Islet precursor cell (in vitro differentiated cells): ENCODE measurements at regions not wholly inside any gene's neighbourhood (a gene's known extent, or its start where the extent isn't known, plus 50 kb on each side); places are given as distances from the start of the nearest gene placed in this dataset.
"Not testable (repeated sequence)": the region's sequence is repeated elsewhere in the genome, so short reads cannot be mapped to it uniquely, and the experiment has no call there.

Experiments used
- DNase-seq: peaks from one replicate; pipeline ENCODE4 v3.0.0-alpha.2; 2018

DNA sequence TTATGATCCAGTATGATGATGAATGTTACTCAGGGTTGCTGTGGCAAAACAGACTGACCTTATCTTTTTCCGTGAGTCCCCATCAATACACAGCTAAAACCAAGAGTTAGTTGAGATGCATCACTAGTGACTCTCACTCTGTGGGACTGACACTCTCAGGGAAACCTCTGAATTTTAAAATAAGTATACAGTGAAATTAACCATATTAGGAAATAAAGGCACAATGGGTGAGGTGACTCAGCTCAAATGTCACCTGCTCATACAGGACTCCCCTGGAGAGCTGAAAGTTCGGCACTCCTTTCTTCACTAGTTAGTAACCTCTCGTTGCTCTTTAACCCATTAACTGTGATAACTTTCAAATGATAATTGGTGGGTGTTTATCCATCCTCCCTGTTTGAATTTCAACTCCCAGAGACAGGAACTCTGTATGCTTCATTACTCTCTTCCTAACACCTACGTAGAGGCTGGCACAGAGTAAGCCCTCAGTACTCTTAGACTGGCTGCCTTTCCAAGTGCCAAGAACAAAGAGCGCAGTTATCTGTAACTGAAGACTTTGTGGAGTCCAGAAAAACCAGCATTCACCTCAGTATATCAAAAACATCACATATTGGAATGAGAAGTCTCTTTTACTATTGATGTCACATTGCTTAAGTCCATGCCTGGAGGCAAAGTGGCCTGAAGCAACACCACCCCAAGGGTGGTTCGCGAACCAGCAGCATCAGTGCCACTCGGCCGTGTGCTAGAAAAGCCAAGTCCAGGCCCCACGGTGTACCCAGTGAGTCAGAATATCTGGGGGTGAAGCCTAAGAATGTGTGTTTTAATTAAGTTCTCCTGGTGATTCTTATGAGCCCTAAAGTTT lies 91.1 kb downstream of the NIBAN1 start:
- DNase-seq: no peak

DNA sequence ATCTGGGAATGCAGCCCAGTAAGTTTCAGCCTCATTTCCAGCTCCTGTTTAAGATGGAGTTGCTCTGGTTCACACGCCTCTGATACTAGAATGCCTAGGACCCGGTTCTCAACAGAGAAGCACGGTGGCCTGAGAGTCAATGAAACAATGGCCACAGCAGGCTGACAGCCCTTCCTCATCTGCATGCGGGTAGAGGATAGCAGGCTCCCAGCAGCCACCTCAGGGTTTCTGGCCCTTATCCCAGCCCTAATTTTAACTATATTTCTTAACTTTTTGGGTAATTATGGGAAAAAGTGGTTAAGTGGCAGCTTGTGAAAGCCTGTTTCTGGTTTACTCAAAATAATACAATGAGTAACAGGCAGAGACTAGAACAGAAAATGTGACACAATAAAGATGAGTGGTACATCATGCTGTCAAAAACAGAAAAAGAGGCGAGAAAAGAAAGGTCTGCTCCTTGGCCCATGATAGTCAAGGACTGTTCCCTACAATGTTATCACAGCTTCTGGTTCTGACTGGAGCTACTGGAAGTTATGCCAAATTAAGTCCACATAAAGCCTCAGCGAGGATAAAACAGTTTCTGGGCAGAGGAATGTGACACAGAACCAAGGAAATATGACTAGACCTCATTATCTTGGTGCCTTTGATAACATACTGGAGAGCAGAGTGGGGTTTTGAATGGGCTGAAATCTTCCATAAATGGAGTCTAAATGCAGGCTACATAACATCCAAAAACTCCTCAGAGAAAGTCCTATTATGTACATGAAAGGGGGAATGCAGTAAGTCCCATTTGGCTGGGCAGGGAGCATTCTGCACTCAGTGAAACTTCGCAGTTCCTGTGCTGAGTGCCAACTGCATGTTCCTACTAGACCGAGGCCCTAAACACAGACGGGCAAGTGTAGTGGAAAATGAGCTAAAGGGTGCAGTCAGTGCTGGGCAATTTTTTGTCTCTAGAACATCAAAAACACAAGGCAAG lies 92.1 kb downstream of the NIBAN1 start:
- DNase-seq: no peak

DNA sequence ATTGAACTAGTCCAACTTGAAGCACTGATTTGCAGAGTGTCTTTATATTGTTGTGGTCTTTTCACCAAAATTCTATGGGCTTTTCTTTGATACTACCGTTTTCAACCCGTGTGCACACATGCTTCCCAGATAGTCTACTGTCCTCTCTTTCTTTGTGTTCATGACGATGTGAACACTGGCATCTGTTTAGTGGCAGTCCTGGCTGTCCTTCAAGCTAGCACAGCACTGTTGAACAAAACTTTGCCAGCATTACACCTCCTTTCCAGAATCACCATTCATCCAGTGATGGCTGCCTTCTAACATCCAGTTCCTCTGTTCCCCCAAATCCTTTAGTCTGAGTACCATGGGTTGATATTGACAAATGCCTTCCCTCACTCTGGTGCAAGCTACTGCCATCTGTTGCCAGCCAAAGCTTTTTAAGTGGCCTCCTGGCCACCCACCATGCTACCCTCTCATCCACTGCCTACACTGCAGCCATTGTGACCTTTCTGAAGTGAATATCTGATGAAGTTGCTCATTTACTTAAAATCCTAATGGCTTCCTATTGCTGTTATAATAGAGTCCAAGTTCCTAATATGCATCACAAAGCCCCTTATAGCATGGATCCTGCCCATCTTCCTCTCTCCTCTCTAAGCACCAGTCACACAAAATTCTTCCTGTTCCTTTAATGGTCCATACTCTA lies 94.3 kb downstream of the NIBAN1 start:
- no peak for DNase-seq

DNA sequence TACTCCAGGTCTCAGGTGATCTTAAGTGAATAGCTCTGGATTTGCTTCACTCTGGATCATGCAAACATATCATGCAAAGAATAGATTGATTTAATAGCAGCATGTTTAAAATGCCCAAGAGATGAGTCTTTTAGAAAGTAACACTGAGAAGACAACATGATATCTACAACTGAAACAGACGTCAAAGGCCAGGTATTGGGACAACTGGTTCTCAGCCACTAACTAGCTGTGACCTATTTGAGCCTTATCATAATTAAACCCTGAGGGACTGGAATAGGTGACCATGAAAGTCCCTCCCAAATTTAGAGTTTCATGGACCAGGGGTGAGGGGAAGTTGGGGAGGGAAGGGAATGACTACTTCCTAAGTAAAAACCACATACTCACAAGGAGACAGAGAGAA lies 95.7 kb downstream of the NIBAN1 start:
- no peak for DNase-seq

DNA sequence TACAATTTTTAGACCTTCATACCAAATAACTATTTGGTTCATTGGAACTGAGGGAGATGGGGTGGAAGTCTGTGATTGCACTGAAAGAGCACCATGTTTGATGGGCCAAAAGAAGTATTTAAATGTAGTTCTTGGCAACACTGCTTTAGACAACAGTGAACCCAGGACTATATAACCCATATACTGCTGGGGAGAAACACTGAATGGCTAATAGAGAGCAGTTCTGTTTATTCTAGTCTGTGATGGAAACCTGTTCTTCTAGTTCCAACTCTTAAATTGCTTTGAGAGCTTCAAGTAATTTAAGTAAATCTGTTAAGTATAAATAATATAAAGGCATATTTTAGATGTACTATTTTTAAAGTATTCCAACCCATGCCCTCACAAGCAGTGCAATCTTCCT lies 96.3 kb downstream of the NIBAN1 start:
- DNase-seq: no peak

DNA sequence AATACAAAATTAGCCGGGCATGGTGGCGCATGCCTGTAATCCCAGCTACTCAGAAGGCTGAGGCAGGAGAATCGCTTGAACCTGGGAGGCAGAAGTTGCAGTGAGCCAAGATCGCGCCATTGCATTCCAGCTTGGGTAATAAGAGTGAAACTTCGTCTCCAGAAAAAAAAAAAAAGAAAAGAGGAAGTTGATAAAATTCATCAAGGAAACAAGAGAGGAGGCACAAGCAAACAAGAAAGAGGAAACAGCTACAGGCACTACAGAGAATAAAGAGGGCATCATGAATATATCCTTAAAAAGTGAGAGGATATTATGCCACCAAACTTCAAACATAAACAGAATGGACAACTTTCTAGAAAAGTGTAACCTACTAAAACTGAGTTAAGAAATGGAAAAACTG lies 98.3 kb downstream of the NIBAN1 start:
- not testable (repeated sequence) for DNase-seq

DNA sequence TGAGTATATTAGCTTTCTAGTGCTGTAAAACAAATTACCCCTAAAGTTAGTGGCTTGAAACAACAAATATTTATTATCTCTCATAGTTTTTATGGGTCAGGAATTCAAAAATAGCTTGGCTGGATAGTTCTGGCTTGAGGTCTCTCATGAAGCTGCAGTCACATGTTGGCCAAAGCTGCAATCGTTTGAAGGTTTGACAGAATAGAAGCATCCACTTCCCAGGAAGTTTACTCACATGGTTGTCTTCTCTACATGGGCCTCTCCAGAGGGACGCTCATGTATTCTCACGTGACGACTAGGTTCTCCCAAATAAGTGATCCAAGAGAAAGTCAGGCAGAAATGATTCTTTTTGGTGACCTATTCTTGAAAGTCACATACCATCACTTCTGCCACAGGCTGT lies 99.1 kb downstream of the NIBAN1 start:
- DNase-seq: no peak

DNA sequence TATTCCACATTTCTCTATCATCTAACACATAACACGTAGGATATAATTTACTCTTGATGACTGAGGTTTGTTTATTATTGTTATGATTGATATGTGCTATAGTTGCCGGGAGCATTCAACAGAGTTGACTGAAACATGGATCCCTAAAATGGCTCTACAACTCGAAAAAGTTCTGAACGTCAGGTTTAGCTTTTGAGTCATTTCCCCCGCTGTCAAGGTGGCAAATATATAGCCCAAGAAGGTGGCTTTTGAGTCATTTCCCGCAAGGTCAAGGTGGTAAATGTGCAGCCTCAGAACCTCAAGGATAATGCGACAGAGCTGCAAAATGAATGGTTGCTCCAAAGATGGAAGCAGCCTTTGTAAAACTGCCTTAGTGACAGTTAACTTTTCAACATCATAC lies 104.0 kb downstream of the NIBAN1 start:
- no peak for DNase-seq

DNA sequence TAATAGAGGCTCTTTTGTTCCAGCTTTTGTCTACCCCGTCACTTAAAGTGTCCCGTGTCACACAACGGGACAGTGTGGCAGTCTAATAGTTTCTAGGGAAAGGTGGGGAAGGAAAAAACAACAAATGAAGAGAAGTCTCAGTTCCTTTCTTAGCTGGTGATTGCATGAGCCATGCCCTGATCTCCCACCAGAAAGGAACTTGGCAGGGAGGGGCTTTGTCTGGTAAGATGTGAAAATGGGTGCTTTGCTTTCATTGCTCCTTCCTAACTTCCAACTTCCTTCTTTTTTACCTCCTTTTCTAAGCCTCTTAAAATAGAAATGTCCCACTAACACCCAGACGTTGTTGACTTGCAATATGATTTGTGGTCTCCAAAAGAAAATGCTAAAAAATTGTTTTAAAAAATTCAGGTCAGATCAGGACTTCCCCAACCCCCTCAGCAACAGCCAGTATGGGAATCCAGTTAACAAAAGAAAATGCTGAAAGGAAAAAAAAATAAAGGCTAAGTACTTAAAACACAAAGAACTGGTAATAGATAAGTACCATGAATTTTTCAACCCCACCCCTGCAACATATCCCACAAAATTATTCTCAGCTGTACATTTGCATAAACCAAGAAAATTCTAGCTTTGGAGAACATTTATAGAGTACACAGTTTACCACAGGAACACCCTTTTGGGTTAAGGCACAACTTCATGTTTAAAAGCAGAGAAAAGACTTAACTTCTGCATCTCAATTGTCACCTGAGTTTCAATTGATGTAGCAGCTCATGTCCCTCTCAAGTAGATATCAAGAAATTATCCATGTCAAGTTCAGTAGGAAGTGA lies 106.2 kb downstream of the NIBAN1 start:
- DNase-seq: no peak

DNA sequence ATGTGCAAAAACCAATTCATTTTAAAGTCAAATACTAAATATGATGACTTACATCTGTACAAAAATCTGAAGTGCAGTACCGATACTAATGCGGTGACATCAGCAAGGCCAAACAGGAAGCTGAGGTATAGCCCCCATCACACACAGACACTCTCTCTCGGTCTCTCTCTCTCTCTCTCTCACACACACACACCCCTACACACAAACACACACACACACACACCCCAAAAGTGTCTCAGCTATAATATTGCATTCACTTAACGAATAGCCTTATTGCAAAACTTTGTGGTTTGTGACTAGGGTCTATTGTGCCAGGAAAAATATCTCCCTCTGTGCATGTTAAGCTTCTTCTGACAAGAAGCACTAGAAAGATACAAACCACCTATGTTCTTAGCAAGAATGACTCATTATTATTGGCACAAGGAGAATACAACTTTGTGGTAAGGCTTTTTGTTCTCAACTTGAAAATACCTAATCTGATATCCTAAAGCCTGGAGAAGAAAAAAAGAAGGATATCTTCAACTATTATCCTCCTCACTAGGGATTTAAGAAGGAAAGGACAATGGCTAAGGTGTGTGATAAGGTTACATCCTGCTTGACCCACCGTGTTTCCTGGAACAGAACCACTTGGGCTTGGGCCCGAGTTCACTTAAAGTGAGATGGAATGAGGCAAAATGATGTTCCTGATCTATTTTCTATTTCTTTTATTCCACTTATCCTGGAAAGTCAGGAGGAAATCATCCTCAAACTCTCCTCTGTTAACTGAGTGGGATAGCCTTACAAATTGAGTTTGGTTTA lies 107.1 kb downstream of the NIBAN1 start:
- DNase-seq: no peak

DNA sequence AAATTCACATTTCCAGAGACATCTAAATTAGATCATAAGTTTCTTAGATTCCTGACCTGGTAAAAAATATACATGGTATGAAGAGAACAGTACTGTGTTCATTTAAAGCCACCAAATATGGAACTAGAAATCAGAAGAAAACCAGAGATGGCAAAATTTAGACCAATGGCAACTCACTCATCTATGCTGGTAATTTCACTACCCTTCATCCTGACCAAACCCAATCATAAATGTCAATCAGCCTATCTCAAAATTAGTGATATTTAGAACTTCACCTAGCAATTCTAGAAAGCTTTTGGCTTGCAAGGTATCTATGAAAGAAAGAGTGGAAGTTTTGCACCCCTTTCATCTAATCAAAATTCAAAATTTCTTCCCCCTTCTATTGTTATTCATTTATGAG lies 107.7 kb downstream of the NIBAN1 start:
- no peak for DNase-seq

DNA sequence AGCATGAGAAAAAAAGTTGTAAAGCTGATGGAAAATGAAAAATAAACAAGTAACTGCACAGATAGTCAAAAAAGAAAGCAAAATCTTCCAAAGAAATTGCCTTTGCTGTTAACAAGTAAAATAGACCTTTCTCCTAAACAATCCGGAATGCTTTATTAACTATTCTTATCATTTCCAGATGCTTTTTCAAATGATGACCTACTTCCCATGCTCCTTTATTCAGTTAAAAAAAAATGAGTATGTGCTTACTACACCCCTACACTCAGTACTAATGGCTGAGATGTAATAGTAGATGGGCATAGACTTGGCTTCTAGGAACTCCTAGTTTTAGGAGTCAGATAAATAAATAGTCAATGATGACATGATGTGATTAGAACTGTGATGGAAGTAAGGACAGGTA lies 108.5 kb downstream of the NIBAN1 start:
- no peak for DNase-seq

DNA sequence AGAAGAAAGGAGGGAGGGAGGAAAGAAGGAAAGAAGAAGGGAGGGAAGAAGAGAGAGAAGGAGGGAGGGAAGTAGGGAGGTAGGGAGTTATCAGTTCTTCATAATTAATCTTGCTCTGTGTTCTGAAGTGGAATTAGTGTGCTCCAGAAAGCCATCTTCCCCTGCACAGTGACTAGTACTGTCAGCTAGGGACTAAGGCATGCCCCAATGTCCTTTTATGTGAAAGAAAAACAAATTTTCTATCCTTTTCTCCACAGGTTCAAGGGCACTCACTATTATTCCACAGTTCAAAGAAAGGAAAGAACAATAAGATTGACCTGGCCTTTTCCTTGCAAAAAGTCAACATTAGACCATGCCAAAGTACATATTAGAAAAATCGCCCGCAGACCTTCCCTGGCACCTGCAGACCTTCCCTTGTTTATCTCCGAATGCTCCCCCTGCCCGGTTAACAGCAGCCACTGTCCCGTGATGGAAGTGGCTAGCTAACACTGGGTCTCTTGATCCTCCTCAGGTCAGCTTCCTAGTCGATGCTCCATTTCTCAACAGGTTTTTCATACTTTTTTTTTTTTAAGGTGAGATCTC lies 107.2 kb upstream of the EDEM3 start:
- DNase-seq: no peak

DNA sequence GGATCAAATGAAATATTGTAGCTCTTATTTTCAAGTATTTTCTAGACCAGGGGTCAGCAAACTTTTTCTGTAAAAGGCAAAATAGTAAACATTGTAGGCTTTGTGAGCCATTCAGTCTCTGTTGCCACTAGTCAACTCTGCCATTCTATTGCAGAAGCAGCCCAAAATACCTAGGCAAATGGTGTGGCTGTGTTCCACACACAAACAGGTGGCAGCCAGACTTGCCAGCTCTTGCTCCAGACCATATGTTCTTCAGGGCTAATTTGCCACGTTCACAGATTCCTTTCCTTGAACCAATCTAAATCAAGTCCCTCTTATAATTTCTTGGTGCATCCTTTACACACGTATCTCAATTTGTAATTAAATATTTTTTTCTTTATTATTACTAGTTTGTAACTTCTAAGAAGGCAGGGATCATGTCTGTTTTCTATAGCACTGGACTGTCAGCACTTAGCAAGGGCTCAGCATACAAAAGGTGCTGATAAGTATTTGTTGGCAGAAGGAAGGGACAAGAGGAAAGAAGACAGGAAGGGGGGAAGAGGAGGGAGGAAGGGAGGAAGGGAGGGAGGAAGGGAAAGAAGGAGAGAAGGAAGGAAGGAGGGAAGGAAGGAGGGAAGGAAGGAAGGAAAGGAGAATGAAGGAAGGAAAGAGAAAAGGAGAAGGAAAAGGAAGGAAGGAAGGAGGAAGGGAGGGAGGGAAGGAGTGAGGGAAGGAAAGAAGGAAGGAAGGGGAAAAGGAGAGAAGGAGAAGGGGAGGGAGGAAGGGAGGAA lies 106.5 kb upstream of the EDEM3 start:
- DNase-seq: no peak

DNA sequence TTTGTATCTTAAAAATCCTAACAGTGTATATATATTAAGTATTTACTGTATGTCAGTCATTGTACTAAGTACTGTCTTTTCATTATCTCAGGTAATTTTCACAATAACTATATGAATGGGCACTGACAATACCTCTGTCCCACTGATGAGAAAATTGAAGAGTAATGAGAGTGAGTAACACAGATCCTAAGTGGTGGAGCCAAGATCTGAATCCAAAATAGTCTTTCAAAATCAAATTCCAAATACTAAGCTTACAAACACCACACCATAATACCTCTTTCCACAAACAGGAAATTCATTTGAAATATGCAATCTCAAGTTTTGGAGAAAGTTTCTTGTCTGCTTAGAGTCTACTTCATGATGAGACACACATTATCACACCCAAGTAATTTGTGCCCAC lies 105.9 kb upstream of the EDEM3 start:
- DNase-seq: no peak

DNA sequence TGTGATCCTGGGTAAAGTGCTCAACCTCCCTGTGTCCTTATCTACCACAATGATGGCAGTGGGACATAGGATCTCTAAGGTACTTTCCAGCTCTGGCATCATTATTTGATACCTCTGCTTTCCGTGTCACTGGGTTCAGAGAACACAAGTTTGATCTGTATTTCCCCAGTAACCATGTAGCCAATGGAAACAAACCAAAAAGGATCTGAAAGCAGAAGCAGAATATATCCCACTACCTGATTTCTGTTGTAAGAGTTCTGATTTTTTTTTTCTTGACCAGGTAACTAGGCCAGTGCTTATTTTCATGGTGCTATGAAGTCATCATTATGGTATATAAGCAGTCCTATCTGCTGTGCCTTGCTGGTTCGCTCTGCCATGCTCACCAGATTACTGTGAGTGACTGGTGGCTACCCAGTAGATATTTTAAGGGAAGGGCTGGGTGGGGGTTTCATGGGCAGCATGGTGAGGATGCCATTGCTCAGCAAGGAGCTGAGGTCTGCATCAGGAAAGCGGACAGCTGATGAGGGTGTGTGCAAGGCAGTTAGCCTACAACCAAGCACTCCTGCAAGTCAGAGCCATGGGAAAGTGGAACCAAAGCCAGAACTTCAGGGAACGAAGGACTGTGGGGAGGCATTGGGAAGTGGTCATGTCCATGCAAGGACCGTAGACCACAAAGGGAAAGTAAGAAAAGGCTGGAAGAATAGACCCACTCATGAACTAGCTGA lies 104.9 kb upstream of the EDEM3 start:
- no peak for DNase-seq

DNA sequence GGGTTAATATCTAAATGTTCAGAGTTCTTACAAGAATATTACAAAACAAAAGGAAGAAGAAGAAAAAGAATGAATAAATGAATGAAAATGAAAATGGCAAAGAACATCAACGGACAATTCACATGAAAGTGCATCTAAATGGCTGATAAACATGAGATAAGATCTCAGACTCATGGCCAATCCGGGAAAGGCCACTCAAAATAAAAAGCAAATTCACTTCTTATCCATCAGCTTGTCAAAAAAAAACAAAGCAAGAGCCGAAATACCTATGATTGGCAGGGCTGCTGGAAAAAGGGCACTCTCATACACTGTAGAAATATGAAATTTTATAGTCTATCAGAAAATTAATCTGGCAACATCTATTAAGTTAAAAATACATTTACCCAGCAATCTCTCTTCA lies 103.6 kb upstream of the EDEM3 start:
- no peak for DNase-seq

DNA sequence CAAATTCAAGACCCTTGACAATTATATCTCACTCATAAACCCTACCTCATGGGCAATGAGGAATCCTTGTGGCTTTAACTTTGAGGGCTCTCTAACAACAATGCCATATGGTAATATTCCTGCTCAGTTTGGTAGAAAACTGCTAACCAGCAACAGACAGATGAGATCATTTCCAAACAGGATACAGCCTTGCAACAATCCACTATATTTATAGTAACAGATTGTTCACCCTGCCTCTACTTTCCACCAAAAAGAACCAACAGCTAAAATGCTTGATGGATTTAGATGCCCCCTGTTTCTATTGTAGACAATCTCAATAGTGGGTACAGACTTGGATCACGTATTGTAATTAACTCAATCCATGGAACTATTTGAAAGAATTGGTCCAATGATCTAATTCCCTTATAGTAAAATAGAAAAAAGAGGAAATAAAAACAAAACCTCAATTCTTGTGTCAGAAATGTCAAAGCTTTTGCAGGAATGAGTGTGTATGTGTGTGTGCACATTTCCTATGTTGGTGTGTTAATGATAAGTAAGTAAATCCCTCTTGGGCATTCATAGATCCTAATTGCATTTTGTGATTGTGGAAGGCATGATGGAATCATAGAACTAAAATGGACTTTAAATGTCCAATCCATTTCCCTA lies 100.0 kb upstream of the EDEM3 start:
- no peak for DNase-seq

DNA sequence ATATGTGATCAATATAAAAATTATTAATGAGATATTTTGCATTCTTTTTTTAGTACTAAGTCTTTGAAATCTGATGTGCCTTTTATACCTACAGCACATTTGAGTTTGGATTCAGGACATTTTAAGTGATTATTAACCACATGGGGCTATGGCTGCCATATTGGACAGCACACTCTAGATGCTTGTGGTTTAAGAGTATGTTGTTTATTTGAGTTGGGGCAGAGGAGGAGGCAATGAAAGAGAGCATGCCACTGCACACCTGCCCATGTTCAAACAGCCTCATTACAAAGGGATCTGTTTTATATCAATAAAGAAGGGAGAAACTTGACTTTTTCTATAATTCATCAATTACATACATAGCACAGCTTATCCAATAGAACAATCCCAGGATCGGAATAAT lies 99.4 kb upstream of the EDEM3 start:
- DNase-seq: no peak
